Mesenchymal stem cell (in vitro differentiated cells and primary cell): ENCODE measurements at regions not wholly inside any gene's neighbourhood (a gene's known extent, or its start where the extent isn't known, plus 50 kb on each side); places are given as distances from the start of the nearest gene placed in this dataset.
A peak's percentile ranks its signal among the peaks of the same experiment; 100 is the strongest.

Source experiments
- DNase-seq: peaks from one replicate; pipeline ENCODE4 v3.0.0-alpha.2; 2013
- H2AFZ ChIP-seq: one replicate; pipeline ENCODE4 v1.6.1; 2013; ENCODE audit warnings: low read depth, mild to moderate bottlenecking, control low read depth, inconsistent platforms, low read length, moderate library complexity
- H2AK5ac ChIP-seq: 2 replicates; pipeline ENCODE4 v1.6.1; 2013; ENCODE audit warnings: low read length, moderate library complexity, mild to moderate bottlenecking, inconsistent platforms; ENCODE audit not compliant: severe bottlenecking
- H2BK120ac ChIP-seq: one replicate; pipeline ENCODE4 v1.6.1; 2013; ENCODE audit warnings: low read depth, mild to moderate bottlenecking, inconsistent platforms, low read length, moderate library complexity
- H2BK12ac ChIP-seq, 2 experiments: one replicate each; pipeline ENCODE4 v1.6.1; 2013; ENCODE audit warnings: inconsistent platforms in 2 of 2, low read length in 2 of 2, mild to moderate bottlenecking in 2 of 2, moderate library complexity in 2 of 2, control low read depth in 1 of 2
- H2BK15ac ChIP-seq: one replicate; pipeline ENCODE4 v1.6.1; 2013; ENCODE audit warnings: mild to moderate bottlenecking, low read depth, inconsistent platforms; ENCODE audit not compliant: poor library complexity, severe bottlenecking
- H2BK5ac ChIP-seq: 2 replicates; pipeline ENCODE4 v1.6.1; 2013; ENCODE audit warnings: low read depth, mild to moderate bottlenecking, low read length, control low read depth, inconsistent platforms; ENCODE audit not compliant: poor library complexity, severe bottlenecking
- H3K14ac ChIP-seq, 2 experiments: one replicate each; pipeline ENCODE4 v1.6.1; 2013; ENCODE audit warnings: inconsistent platforms in 2 of 2, low read length in 2 of 2, control low read depth in 1 of 2, mild to moderate bottlenecking in 1 of 2, moderate library complexity in 1 of 2
- H3K18ac ChIP-seq, 2 experiments: one replicate each; pipeline ENCODE4 v1.6.1; 2013; ENCODE audit warnings: inconsistent platforms in 2 of 2, low read length in 2 of 2, control low read depth in 1 of 2, low read depth in 1 of 2, mild to moderate bottlenecking in 1 of 2
- H3K23ac ChIP-seq, 2 experiments: one replicate each; pipeline ENCODE4 v1.6.1; 2013; ENCODE audit warnings: inconsistent platforms in 2 of 2, low read length in 2 of 2, mild to moderate bottlenecking in 2 of 2, moderate library complexity in 2 of 2, control low read depth in 1 of 2
- H3K27ac ChIP-seq: 2 replicates; pipeline ENCODE4 v1.5.1; 2013; ENCODE audit warnings: mild to moderate bottlenecking, moderate library complexity, low read length, control low read depth, inconsistent platforms; ENCODE audit not compliant: poor library complexity, severe bottlenecking
- H3K27me3 ChIP-seq, 2 experiments: 2 replicates each; pipeline versions ENCODE4 v1.6.1 to v1.7.0; 2013; ENCODE audit warnings: low read length in 2 of 2, mild to moderate bottlenecking in 2 of 2, moderate library complexity in 2 of 2, control low read depth in 1 of 2, inconsistent platforms in 1 of 2; ENCODE audit not compliant: control insufficient read depth in 1 of 2, insufficient read depth in 1 of 2
- H3K36me3 ChIP-seq, 2 experiments: 2 replicates each; pipeline versions ENCODE4 v1.6.1 to v1.7.0; 2013; ENCODE audit warnings: low read length in 2 of 2, control low read depth in 1 of 2, inconsistent platforms in 1 of 2, low read depth in 1 of 2, mild to moderate bottlenecking in 1 of 2; ENCODE audit not compliant: insufficient read depth in 2 of 2, control insufficient read depth in 1 of 2
- H3K4ac ChIP-seq, 2 experiments: one replicate each; pipeline ENCODE4 v1.6.1; 2013; ENCODE audit warnings: inconsistent platforms in 2 of 2, low read length in 2 of 2, mild to moderate bottlenecking in 2 of 2, moderate library complexity in 2 of 2, control low read depth in 1 of 2, low read depth in 1 of 2
- H3K4me1 ChIP-seq: 2 replicates; pipeline ENCODE4 v1.6.1; 2013; ENCODE audit warnings: low read depth, low read length, control low read depth; ENCODE audit not compliant: control insufficient read depth, insufficient read depth
- H3K4me2 ChIP-seq: 2 replicates; pipeline ENCODE4 v1.6.1; 2013; ENCODE audit warnings: low read length, mild to moderate bottlenecking, inconsistent platforms; ENCODE audit not compliant: poor library complexity, severe bottlenecking
- H3K4me3 ChIP-seq, 2 experiments: 2 replicates each; pipeline versions ENCODE4 v1.5.1 to v1.7.0; 2013; ENCODE audit warnings: low read length in 2 of 2, mild to moderate bottlenecking in 2 of 2, control low read depth in 1 of 2, low read depth in 1 of 2; ENCODE audit not compliant: insufficient read depth in 1 of 2
- H3K79me1 ChIP-seq: replicated peaks from 2 replicates; pipeline ENCODE4 v1.6.1; 2013; ENCODE audit warnings: mild to moderate bottlenecking, control low read depth, low read length, inconsistent platforms; ENCODE audit not compliant: poor library complexity, severe bottlenecking
- H3K9ac ChIP-seq: 2 replicates; pipeline ENCODE4 v1.7.0; 2013; ENCODE audit warnings: mild to moderate bottlenecking, low read length, moderate library complexity
- H3K9me3 ChIP-seq: 2 replicates; pipeline ENCODE4 v1.7.0; 2013; ENCODE audit warnings: mild to moderate bottlenecking, low read length; ENCODE audit not compliant: control insufficient read depth
- H4K8ac ChIP-seq: one replicate; pipeline ENCODE4 v1.6.1; 2013; ENCODE audit warnings: inconsistent platforms, mild to moderate bottlenecking, low read length, moderate library complexity
- H4K91ac ChIP-seq: one replicate; pipeline ENCODE4 v1.6.1; 2013; ENCODE audit warnings: mild to moderate bottlenecking, low read length, inconsistent platforms
- whole genome bisulfite sequencing: methylation state at CpG from one replicate; pipeline ENCODE4 v1.1.7; 2013; ENCODE audit warnings: mixed read lengths; 5-methylcytosine and 5-hydroxymethylcytosine counted together

GRCh38 chr18:34985963-34986362, 55.2 kb upstream of the MAPRE2 start:
- Histone ChIP-seq H3K23ac (no peak overlapping the region), H3K4me1 (no peaks in the 10 kb centered on the region), H2AFZ (no peak overlapping the region), H2BK120ac (no peak overlapping the region), H3K36me3 (no peaks in the 10 kb centered on the region), H3K4me3 (no peak overlapping the region), H3K27me3 (no peaks in the 10 kb centered on the region), H2BK12ac (no peak overlapping the region), H4K8ac (no peak overlapping the region), H3K4ac (no peak overlapping the region), H3K4me2 (no peak overlapping the region), H3K9ac (no peak overlapping the region), H3K27ac (no peak overlapping the region), H3K79me1 (no peaks in the 10 kb centered on the region), H4K91ac (no peak overlapping the region), H2BK5ac (no peak overlapping the region), H3K9me3 (no peaks in the 10 kb centered on the region), H3K14ac (no peak overlapping the region), H3K18ac (no peak overlapping the region), H2AK5ac (no peak overlapping the region), H2BK15ac (no peak overlapping the region)
- DNase-seq: no peak
- 100% methylated on average over 1 of the region's 2 CpGs for WGBS

GRCh38 chr18:34990597-34990996, 50.6 kb upstream of the MAPRE2 start:
- H3K18ac ChIP-seq: no peak overlapping the region
- no peak overlapping the region for H4K91ac ChIP-seq
- no peak overlapping the region for H2BK120ac ChIP-seq
- H4K8ac ChIP-seq: no peak overlapping the region
- H2AFZ ChIP-seq: no peak overlapping the region
- no peak overlapping the region for H3K27ac ChIP-seq
- H2AK5ac ChIP-seq: no peak overlapping the region
- no peak overlapping the region for H3K4ac ChIP-seq
- H3K36me3 ChIP-seq: no peaks in the 10 kb centered on the region
- H3K14ac ChIP-seq: no peak overlapping the region
- H3K4me3 ChIP-seq: no peak overlapping the region
- WGBS: 100% methylated on average over 1 of the region's 4 CpGs
- H3K23ac ChIP-seq: no peak overlapping the region
- H3K4me2 ChIP-seq: no peak overlapping the region
- H3K4me1 ChIP-seq: no peaks in the 10 kb centered on the region
- no peak overlapping the region for H2BK5ac ChIP-seq
- no peak overlapping the region for H3K9ac ChIP-seq
- H2BK12ac ChIP-seq: no peak overlapping the region
- no peak overlapping the region for H2BK15ac ChIP-seq
- H3K9me3 ChIP-seq: no peaks in the 10 kb centered on the region
- H3K79me1 ChIP-seq: peaks cover 2% of the 10 kb centered on the region
- DNase-seq: peak; percentile 68
- H3K27me3 ChIP-seq: no peaks in the 10 kb centered on the region

- no peak overlapping the region for H3K27ac ChIP-seq
- H3K14ac ChIP-seq: no peak overlapping the region
- no peak overlapping the region for H3K9ac ChIP-seq
- no peak overlapping the region for H3K4me2 ChIP-seq
- peak overlapping the region in 1 of 2 experiments; percentile 33 for H2BK12ac ChIP-seq
- no peak overlapping the region for H4K91ac ChIP-seq
- no peak overlapping the region for H2BK120ac ChIP-seq
- no peak overlapping the region for H2AFZ ChIP-seq
- no peaks in the 10 kb centered on the region for H3K27me3 ChIP-seq
- H3K4me3 ChIP-seq: no peak overlapping the region
- no peak overlapping the region for H2BK5ac ChIP-seq
- H2BK15ac ChIP-seq: no peak overlapping the region
- H4K8ac ChIP-seq: no peak overlapping the region
- H3K79me1 ChIP-seq: peaks cover 2% of the 10 kb centered on the region
- no peaks in the 10 kb centered on the region for H3K9me3 ChIP-seq
- H3K18ac ChIP-seq: no peak overlapping the region
- no peaks in the 10 kb centered on the region for H3K36me3 ChIP-seq
- H3K4ac ChIP-seq: no peak overlapping the region
- H3K4me1 ChIP-seq: no peaks in the 10 kb centered on the region
- DNase-seq: no peak
- H3K23ac ChIP-seq: no peak overlapping the region
- no peak overlapping the region for H2AK5ac ChIP-seq
- WGBS: 96% methylated on average over 6 of the region's 7 CpGs
Observed at GRCh38 chr18:34991152-34991551, 50.1 kb upstream of the MAPRE2 start.
